ENCODE measurements at regions not wholly inside any gene's neighbourhood (a gene's known extent, or its start where the extent isn't known, plus 50 kb on each side); places are given as distances from the start of the nearest gene placed in this dataset.

- Histone ChIP-seq H3K36me3 (ENCODE audit: control insufficient read depth, insufficient read depth, low read length) (no peaks in the 10 kb centered on the region), H3K4me1 (ENCODE audit: control insufficient read depth, insufficient read depth, low read length) (peaks cover 18% of the 10 kb centered on the region), H3K9me3 (ENCODE audit: control insufficient read depth, insufficient read depth, low read depth, low read length) (no peaks in the 10 kb centered on the region), H3K4me3 (ENCODE audit: low read depth, low read length) (no peak overlapping the region), H3K27ac (ENCODE audit: low read depth, low read length) (no peak overlapping the region), H3K9ac (ENCODE audit: low read length) (no peak overlapping the region), H3K27me3 (ENCODE audit: control insufficient read depth, insufficient read depth, low read length) (peaks cover 11% of the 10 kb centered on the region; the same call in 1 of the 2 replicates)
Observed at GRCh38 chr1:101307985-101308689, 71.3 kb downstream of the S1PR1 start.

GRCh38 chr1:101308935-101309333 is 72.1 kb downstream of the S1PR1 start:
- Histone ChIP-seq H3K27me3 (ENCODE audit: control insufficient read depth, insufficient read depth, low read length) (peaks cover 11% of the 10 kb centered on the region; the same call in 1 of the 2 replicates), H3K9me3 (ENCODE audit: control insufficient read depth, insufficient read depth, low read depth, low read length) (no peaks in the 10 kb centered on the region), H3K4me1 (ENCODE audit: control insufficient read depth, insufficient read depth, low read length) (peaks cover 18% of the 10 kb centered on the region), H3K4me3 (ENCODE audit: low read depth, low read length) (peak overlapping the region; percentile 55; the same call in 1 of the 2 replicates), H3K27ac (ENCODE audit: low read depth, low read length) (no peak overlapping the region), H3K9ac (ENCODE audit: low read length) (no peak overlapping the region), H3K36me3 (ENCODE audit: control insufficient read depth, insufficient read depth, low read length) (no peaks in the 10 kb centered on the region)

DNA sequence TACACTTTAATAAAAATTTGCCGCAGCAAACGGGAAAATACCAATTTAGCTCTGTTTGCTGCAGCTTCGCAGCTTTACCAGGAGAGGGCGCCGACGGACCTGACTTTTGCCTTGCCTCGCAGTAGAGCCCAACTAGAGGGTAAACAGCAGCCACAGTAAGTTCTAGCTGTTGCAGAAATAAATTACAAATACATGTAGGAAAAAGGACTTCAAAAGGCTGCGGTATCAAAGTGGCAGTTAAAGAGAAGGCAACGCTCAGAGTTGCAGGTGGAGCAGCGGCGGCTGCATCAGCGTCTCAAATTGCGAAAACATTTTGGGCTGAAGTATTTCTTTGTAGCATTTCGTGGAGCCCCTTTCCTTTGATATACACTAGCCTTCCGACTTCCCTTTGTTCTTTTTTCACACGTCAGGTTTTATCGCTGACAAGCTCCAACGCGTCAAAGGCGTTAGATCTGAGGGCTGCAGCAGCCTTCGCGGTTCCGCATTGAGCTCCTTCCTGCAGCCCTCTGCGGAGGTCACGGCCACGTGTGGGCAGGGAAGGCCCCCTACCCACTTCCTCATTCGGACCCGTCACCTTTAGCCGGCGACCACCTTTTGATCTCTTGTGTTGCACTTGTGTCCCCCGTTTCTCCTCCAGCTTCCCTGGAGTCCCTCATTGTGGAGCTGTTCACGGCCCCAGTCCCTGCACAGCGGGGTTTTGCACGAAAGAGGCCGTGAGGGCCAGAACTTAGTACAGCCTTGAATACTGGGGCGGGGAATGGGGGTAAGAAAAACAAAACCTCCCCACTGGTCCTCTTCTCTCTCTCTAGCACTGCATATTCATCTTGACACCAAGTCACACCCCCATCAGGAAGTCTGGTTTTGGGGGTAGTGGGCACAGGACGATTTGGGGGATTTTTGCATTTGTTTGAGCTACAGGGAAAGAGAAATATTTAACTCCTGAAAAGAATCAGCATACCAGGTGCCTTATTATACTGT is 72.8 kb downstream of the S1PR1 start:
- H3K9ac ChIP-seq (ENCODE audit: low read length): peak overlapping the region; percentile 28
- no peaks in the 10 kb centered on the region for H3K9me3 ChIP-seq (ENCODE audit: control insufficient read depth, insufficient read depth, low read depth, low read length)
- peaks cover 11% of the 10 kb centered on the region; the same call in 1 of the 2 replicates for H3K27me3 ChIP-seq (ENCODE audit: control insufficient read depth, insufficient read depth, low read length)
- no peak overlapping the region for H3K27ac ChIP-seq (ENCODE audit: low read depth, low read length)
- peak overlapping the region; percentile 55 for H3K4me3 ChIP-seq (ENCODE audit: low read depth, low read length)
- no peaks in the 10 kb centered on the region for H3K36me3 ChIP-seq (ENCODE audit: control insufficient read depth, insufficient read depth, low read length)
- peaks cover 22% of the 10 kb centered on the region for H3K4me1 ChIP-seq (ENCODE audit: control insufficient read depth, insufficient read depth, low read length)

GRCh38 chr1:101310506-101310905 is 73.7 kb downstream of the S1PR1 start:
- Histone ChIP-seq H3K36me3 (ENCODE audit: control insufficient read depth, insufficient read depth, low read length) (no peaks in the 10 kb centered on the region), H3K9me3 (ENCODE audit: control insufficient read depth, insufficient read depth, low read depth, low read length) (no peaks in the 10 kb centered on the region), H3K27ac (ENCODE audit: low read depth, low read length) (no peak overlapping the region), H3K27me3 (ENCODE audit: control insufficient read depth, insufficient read depth, low read length) (peaks cover 11% of the 10 kb centered on the region; the same call in 1 of the 2 replicates), H3K4me3 (ENCODE audit: low read depth, low read length) (no peak overlapping the region), H3K4me1 (ENCODE audit: control insufficient read depth, insufficient read depth, low read length) (peaks cover 22% of the 10 kb centered on the region), H3K9ac (ENCODE audit: low read length) (no peak overlapping the region)

- peaks cover 22% of the 10 kb centered on the region for H3K4me1 ChIP-seq (ENCODE audit: control insufficient read depth, insufficient read depth, low read length)
- no peak overlapping the region for H3K4me3 ChIP-seq (ENCODE audit: low read depth, low read length)
- H3K27ac ChIP-seq (ENCODE audit: low read depth, low read length): no peak overlapping the region
- no peaks in the 10 kb centered on the region for H3K36me3 ChIP-seq (ENCODE audit: control insufficient read depth, insufficient read depth, low read length)
- no peak overlapping the region for H3K9ac ChIP-seq (ENCODE audit: low read length)
- H3K27me3 ChIP-seq (ENCODE audit: control insufficient read depth, insufficient read depth, low read length): peaks cover 11% of the 10 kb centered on the region; the same call in 1 of the 2 replicates
- no peaks in the 10 kb centered on the region for H3K9me3 ChIP-seq (ENCODE audit: control insufficient read depth, insufficient read depth, low read depth, low read length)
Observed at GRCh38 chr1:101311146-101311920, 74.5 kb downstream of the S1PR1 start.

GRCh38 chr1:101312147-101312546 is 75.3 kb downstream of the S1PR1 start:
- Histone ChIP-seq H3K36me3 (ENCODE audit: control insufficient read depth, insufficient read depth, low read length) (no peaks in the 10 kb centered on the region), H3K9ac (ENCODE audit: low read length) (no peak overlapping the region), H3K4me3 (ENCODE audit: low read depth, low read length) (no peak overlapping the region), H3K27ac (ENCODE audit: low read depth, low read length) (no peak overlapping the region), H3K4me1 (ENCODE audit: control insufficient read depth, insufficient read depth, low read length) (peaks cover 22% of the 10 kb centered on the region), H3K9me3 (ENCODE audit: control insufficient read depth, insufficient read depth, low read depth, low read length) (no peaks in the 10 kb centered on the region), H3K27me3 (ENCODE audit: control insufficient read depth, insufficient read depth, low read length) (peaks cover 11% of the 10 kb centered on the region; the same call in 1 of the 2 replicates)

GRCh38 chr1:101313356-101313755 is 76.5 kb downstream of the S1PR1 start:
- peaks cover 20% of the 10 kb centered on the region for H3K4me1 ChIP-seq (ENCODE audit: control insufficient read depth, insufficient read depth, low read length)
- H3K36me3 ChIP-seq (ENCODE audit: control insufficient read depth, insufficient read depth, low read length): no peaks in the 10 kb centered on the region
- H3K4me3 ChIP-seq (ENCODE audit: low read depth, low read length): no peak overlapping the region
- no peak overlapping the region for H3K9ac ChIP-seq (ENCODE audit: low read length)
- peaks cover 11% of the 10 kb centered on the region; the same call in 1 of the 2 replicates for H3K27me3 ChIP-seq (ENCODE audit: control insufficient read depth, insufficient read depth, low read length)
- no peaks in the 10 kb centered on the region for H3K9me3 ChIP-seq (ENCODE audit: control insufficient read depth, insufficient read depth, low read depth, low read length)
- H3K27ac ChIP-seq (ENCODE audit: low read depth, low read length): no peak overlapping the region

GRCh38 chr1:101314244-101314643 is 77.4 kb downstream of the S1PR1 start:
- H3K4me1 ChIP-seq (ENCODE audit: control insufficient read depth, insufficient read depth, low read length): peaks cover 17% of the 10 kb centered on the region
- H3K36me3 ChIP-seq (ENCODE audit: control insufficient read depth, insufficient read depth, low read length): no peaks in the 10 kb centered on the region
- no peaks in the 10 kb centered on the region for H3K9me3 ChIP-seq (ENCODE audit: control insufficient read depth, insufficient read depth, low read depth, low read length)
- H3K9ac ChIP-seq (ENCODE audit: low read length): no peak overlapping the region
- H3K27ac ChIP-seq (ENCODE audit: low read depth, low read length): no peak overlapping the region
- H3K27me3 ChIP-seq (ENCODE audit: control insufficient read depth, insufficient read depth, low read length): peaks cover 11% of the 10 kb centered on the region; the same call in 1 of the 2 replicates
- no peak overlapping the region for H3K4me3 ChIP-seq (ENCODE audit: low read depth, low read length)

DNA sequence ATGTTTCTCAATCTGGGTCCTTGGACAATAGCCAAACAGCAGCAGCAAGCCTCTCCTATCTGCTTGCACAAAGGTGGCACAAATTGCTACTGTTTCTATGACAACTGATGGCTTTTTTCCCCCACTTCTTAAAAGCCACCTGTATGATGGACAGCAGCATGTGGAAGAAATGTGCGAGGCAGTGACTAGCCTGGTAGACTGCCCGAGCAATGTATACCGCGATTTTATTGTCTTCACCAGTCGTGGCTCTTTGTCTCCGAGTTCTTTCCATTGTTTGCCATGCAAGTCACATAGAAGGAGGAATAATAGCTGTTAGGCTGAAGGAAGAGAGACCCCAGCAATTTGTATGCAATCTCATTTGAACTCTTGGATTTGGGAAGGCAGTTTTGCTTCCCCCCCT is 79.4 kb downstream of the S1PR1 start:
- Histone ChIP-seq H3K4me1 (ENCODE audit: control insufficient read depth, insufficient read depth, low read length) (peaks cover 5% of the 10 kb centered on the region; the same call in 1 of the 2 replicates), H3K4me3 (ENCODE audit: low read depth, low read length) (no peak overlapping the region), H3K9ac (ENCODE audit: low read length) (no peak overlapping the region), H3K27ac (ENCODE audit: low read depth, low read length) (no peak overlapping the region), H3K36me3 (ENCODE audit: control insufficient read depth, insufficient read depth, low read length) (no peaks in the 10 kb centered on the region), H3K9me3 (ENCODE audit: control insufficient read depth, insufficient read depth, low read depth, low read length) (no peaks in the 10 kb centered on the region), H3K27me3 (ENCODE audit: control insufficient read depth, insufficient read depth, low read length) (peaks cover 5% of the 10 kb centered on the region; the same call in 1 of the 2 replicates)

DNA sequence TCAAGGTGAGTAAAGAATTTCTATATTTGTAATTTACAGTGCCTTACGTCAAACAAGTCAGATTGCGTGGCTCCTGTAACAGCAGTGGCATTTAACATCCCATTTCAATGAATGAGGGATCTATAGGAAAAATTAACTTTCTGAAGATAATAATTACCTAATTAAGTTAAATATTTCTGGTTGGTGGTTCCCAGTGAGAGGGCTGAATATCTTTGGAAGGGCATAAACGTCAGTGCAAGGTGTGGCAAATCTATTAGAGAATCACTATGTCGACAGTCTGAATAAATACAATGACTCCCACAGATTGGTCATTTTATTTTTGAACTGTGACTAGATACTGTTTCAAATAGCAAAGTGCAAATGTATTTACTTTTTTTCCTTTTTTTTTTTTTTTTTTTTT is 80.0 kb downstream of the S1PR1 start:
- Histone ChIP-seq H3K27me3 (ENCODE audit: control insufficient read depth, insufficient read depth, low read length) (0 out of 2 replicates have a peak, but pooled peaks cover under 1% of the 10 kb centered on the region), H3K4me1 (ENCODE audit: control insufficient read depth, insufficient read depth, low read length) (0 out of 2 replicates have a peak, but pooled peaks cover 5% of the 10 kb centered on the region), H3K4me3 (ENCODE audit: low read depth, low read length) (no peak overlapping the region), H3K9me3 (ENCODE audit: control insufficient read depth, insufficient read depth, low read depth, low read length) (no peaks in the 10 kb centered on the region), H3K36me3 (ENCODE audit: control insufficient read depth, insufficient read depth, low read length) (no peaks in the 10 kb centered on the region), H3K27ac (ENCODE audit: low read depth, low read length) (no peak overlapping the region), H3K9ac (ENCODE audit: low read length) (no peak overlapping the region)
